Vagina (tissue), 2 donors: ENCODE measurements at regions not wholly inside any gene's neighbourhood (a gene's known extent, or its start where the extent isn't known, plus 50 kb on each side); places are given as distances from the start of the nearest gene placed in this dataset.

Experiments
- CTCF ChIP-seq, 3 experiments: fragments of 450-650 bp in 2 of 3; fragments of 200-600 bp in 1 of 3; sonication (generic) in 1 of 3; IDR thresholded peaks; one replicate each; pipeline ENCODE4 v1.5.1; 2017 to 2019; ENCODE audit warnings: antibody characterized with exemption in 3 of 3, mild to moderate bottlenecking in 2 of 3, moderate library complexity in 2 of 3
- POLR2A ChIP-seq, 2 donors: fragments of 450-650 bp; IDR thresholded peaks; one replicate each; pipeline ENCODE4 v1.6.1; 2017; ENCODE audit warnings: antibody characterized with exemption in 2 of 2, mild to moderate bottlenecking in 2 of 2, moderate library complexity in 2 of 2
- POLR2AphosphoS5 ChIP-seq, 2 donors: sonication (generic); formaldehyde crosslinking; IDR thresholded peaks; one replicate each; pipeline ENCODE4 v1.9.0; 2017; ENCODE audit warnings: antibody characterized with exemption in 2 of 2, mild to moderate bottlenecking in 2 of 2, low read depth in 1 of 2; ENCODE audit not compliant: insufficient read depth in 1 of 2

DNA sequence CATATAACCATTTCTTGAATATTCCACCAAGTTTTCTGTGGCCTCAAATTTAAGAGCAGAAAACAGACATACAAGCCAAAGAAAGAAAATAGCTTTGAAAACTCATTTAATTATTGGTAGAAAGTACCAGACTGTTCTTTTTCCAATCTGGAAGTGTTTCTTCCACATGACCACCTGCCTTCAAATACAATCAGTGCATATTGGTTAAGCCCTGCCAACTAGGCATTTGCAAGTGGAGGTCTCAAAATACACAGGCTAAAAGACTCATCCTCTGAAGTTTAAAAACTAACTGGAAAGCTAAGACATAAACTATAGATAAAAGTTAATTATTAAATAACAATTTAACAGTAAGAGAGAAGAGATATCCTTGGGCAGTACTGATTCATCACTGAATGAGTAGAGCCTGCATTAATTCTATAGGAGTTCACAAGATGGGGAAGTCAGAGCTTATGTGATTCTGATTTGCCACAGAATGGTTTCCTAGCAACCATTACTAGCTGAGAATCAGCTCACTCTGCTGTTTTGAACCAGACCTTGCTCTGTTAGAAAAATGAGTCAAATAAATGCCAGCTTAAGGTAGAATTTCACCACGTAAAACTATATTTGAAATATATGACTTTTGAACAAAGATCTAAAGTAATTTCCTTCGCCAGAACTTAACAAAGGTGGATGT is 433.8 kb downstream of the FUT8 start:
- TF ChIP-seq CTCF (IDR thresholded peaks at IDR 0.05) (no peak), POLR2A (IDR thresholded peaks at IDR 0.05) (no peak), POLR2AphosphoS5 (IDR thresholded peaks at IDR 0.05; ENCODE audit: insufficient read depth in 1 of 2, low read depth in 1 of 2) (no peak)
